Ishikawa (cell line): ENCODE measurements at regions not wholly inside any gene's neighbourhood (a gene's known extent, or its start where the extent isn't known, plus 50 kb on each side); places are given as distances from the start of the nearest gene placed in this dataset.

Source experiments
- CEBPB ChIP-seq: IDR thresholded peaks from 2 replicates; pipeline ENCODE4 v1.6.1; 2012
- CREB1 ChIP-seq: IDR thresholded peaks from 2 replicates; pipeline ENCODE4 v1.6.1; 2012; ENCODE audit warnings: low read depth
- EGR1 ChIP-seq: IDR thresholded peaks from 2 replicates; pipeline ENCODE4 v1.6.1; 2012
- EP300 ChIP-seq: IDR thresholded peaks from 2 replicates; pipeline ENCODE4 v1.6.1; 2012; ENCODE audit warnings: borderline replicate concordance
- FOXM1 ChIP-seq: IDR thresholded peaks from 2 replicates; pipeline ENCODE4 v1.6.1; 2012; ENCODE audit warnings: low read depth, borderline replicate concordance
- MAX ChIP-seq: IDR thresholded peaks from 2 replicates; pipeline ENCODE4 v1.6.1; 2012
- NFIC ChIP-seq: IDR thresholded peaks from 2 replicates; pipeline ENCODE4 v1.6.1; 2012
- RAD21 ChIP-seq: IDR thresholded peaks from 2 replicates; pipeline ENCODE4 v1.6.1; 2012; ENCODE audit warnings: low read depth
- REST ChIP-seq: IDR thresholded peaks from 2 replicates; pipeline ENCODE4 v1.6.1; 2012; ENCODE audit warnings: low read depth, mild to moderate bottlenecking
- TAF1 ChIP-seq: IDR thresholded peaks from 2 replicates; pipeline ENCODE4 v1.6.1; 2012; ENCODE audit warnings: low read depth, mild to moderate bottlenecking
- TCF12 ChIP-seq: IDR thresholded peaks from 2 replicates; pipeline ENCODE4 v1.6.1; 2012; ENCODE audit warnings: low read depth
- TEAD4 ChIP-seq: IDR thresholded peaks from 2 replicates; pipeline ENCODE4 v1.6.1; 2012
- USF1 ChIP-seq: IDR thresholded peaks from 2 replicates; pipeline ENCODE4 v1.6.1; 2012
- YY1 ChIP-seq: IDR thresholded peaks from 2 replicates; pipeline ENCODE4 v1.6.1; 2012; ENCODE audit warnings: low read depth
- ZBTB7A ChIP-seq: IDR thresholded peaks from 2 replicates; pipeline ENCODE4 v1.6.1; 2012; ENCODE audit warnings: low read depth

- TF ChIP-seq ZBTB7A: no peak
- TF ChIP-seq NFIC: no peak
- no peak for TF ChIP-seq USF1
- TF ChIP-seq TCF12: no peak
- TF ChIP-seq MAX: no peak
- TF ChIP-seq YY1: no peak
- TF ChIP-seq CREB1: no peak
- TF ChIP-seq FOXM1: no peak
- TF ChIP-seq TAF1: no peak
- TF ChIP-seq TEAD4: no peak
- TF ChIP-seq REST: no peak
- no peak for TF ChIP-seq EGR1
These were observed 243.5 kb upstream of the ANO3 start for GRCh38 chr11:26088391-26088790.

- TF ChIP-seq REST: no peak
- no peak for TF ChIP-seq CEBPB
- TF ChIP-seq MAX: no peak
- TF ChIP-seq YY1: no peak
- TF ChIP-seq NFIC: no peak
- no peak for TF ChIP-seq EP300
- TF ChIP-seq EGR1: no peak
- no peak for TF ChIP-seq ZBTB7A
- no peak for TF ChIP-seq TCF12
- TF ChIP-seq FOXM1: no peak
- TF ChIP-seq RAD21: no peak
- TF ChIP-seq USF1: no peak
- TF ChIP-seq TAF1: no peak
- no peak for TF ChIP-seq TEAD4
- no peak for TF ChIP-seq CREB1
These were observed 241.3 kb upstream of the ANO3 start for GRCh38 chr11:26090651-26091050.

GRCh38 chr11:26093206-26093605 is 238.7 kb upstream of the ANO3 start:
- TF ChIP-seq CREB1: no peak
- no peak for TF ChIP-seq CEBPB
- no peak for TF ChIP-seq YY1
- TF ChIP-seq REST: no peak
- no peak for TF ChIP-seq NFIC
- TF ChIP-seq MAX: no peak

GRCh38 chr11:26095340-26095739 is 236.6 kb upstream of the ANO3 start:
- TF ChIP-seq EP300 (no peak), FOXM1 (no peak), USF1 (no peak), YY1 (no peak), CEBPB (no peak), TAF1 (no peak), NFIC (no peak), TCF12 (no peak), TEAD4 (no peak), REST (no peak), ZBTB7A (no peak)
